GM19438 (cell line): ENCODE measurements at regions not wholly inside any gene's neighbourhood (a gene's known extent, or its start where the extent isn't known, plus 50 kb on each side); places are given as distances from the start of the nearest gene placed in this dataset.
A peak's percentile ranks its signal among the peaks of the same experiment; 100 is the strongest.

Experiments used
- ATAC-seq: cut with Tn5 transposase; IDR thresholded peaks from one replicate; pipeline ENCODE4 v1.9.1; 2021; ENCODE audit warnings: low read depth; ENCODE audit not compliant: unreplicated experiment

DNA sequence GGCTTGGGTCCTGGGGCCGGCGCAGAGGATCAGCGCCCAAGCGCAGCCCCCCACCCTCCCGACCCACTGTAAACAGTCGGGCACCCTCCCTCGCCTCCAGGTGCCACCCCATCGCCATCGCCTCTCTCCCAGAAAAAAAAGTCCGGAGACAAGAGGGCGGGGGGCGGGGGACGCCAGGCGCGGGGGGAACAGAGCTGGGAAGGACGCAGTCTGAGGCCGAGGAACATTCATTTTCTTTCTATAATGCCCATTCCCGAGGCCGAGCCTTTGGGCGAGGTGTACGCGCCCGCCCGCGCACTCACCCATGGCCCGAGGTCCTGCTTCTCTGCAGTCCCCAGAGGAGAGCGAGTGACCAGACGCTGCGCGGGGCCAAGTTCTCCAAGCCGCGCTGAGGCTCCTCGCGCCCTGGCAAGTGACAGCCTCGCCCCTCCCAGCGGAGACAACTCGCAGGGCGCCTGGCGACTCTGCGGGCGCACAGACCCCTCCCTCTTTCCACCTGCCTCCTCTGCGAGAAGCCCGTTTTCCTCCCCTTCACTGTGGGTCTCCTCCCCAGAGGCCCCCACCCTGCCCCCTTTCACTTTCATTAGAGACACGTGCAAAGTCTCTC, 63.5 kb upstream of the WDR17 start:
- peak; percentile 86 for ATAC-seq

DNA sequence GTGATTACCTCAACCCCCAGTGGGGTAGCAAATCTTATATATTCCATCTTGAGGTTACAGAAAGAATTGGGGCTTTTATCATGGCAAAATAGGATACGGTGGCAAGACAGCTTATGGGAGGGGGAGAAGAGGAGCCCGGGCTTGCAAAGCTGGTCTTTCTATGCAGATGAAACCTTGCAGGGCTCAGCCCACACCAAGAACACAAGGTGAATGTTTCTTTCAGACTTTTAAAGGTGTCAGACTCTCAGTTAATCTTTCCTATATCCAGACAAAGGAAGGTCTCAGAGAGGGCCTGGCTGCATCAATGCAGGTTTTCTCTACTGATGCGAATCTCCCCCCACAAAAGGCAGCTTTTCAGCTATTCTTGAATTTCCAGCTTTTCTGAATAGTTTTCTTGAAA, 59.9 kb upstream of the WDR17 start:
- ATAC-seq: no peak

DNA sequence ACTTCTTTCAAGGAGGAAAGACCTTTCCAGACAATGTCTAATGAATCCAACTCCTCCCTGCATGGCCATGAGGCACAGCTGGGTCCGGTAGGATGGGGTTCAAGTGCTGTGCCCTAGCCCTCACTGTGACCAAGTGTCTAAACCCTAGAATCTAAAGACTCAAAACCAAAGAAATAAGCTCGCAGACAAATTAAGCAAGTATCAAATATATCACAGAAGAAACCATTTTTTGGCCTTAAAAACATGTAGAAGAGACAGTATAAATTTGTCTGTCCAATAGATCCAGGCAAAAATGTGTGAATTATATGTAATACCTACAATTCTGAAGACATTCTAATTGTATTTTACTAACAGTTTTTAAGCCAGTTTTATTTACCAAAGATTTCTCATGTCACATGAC, 56.4 kb upstream of the WDR17 start:
- ATAC-seq: no peak

DNA sequence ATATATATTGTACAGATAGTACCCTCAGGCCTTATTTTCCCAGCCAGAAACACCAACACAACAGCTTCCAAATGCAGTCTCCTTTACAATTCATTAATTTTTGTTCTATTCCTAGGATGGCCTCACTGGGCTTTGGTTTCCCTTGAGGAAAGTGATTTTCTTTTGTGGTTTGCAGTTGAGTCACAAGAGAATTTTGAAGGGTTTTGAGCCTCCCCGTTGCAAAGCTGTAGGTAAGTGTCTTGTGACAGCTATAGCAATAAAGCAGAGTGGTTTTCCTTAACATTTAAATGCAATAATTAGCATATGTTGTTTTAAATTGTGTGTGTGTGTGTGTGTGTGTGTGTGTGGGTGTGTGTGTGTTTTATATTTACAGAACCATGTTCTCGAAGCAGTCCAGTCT, 54.1 kb upstream of the WDR17 start:
- ATAC-seq: no peak

DNA sequence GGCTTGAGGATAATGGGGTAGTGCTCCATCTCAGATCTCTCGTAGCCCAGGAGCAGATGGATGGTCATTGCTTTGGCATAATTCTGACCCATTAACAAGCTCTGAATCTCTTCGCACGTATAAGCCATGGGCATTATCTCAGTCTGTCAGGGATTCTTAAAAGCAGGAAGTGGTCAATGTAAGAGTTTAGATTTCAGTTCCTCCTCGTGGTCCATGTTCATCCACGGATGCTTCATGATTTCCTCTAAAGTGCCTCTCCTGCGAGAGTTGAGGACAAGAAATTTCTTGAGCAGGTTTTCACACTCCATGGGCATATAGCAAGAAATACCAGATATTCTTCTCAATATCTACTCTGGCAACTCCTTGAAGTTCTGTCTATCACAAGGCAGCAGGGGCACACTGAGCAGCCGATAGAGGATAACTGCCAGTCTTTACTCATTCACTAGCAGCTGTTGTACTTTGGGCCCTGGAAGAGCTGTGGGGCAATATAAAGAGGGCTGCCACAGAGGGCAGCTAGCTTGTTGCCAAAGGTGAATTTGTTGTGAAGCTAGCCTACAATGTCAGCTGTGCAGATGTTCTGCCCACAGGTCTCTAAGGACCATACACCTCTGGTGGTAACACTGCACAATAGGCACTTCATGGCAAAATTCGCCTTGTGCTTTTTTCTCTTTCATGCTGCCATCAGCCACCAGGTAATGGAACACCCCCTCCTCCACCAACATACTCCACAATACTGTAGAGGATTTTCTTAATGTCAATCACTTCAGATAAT, 52.0 kb upstream of the WDR17 start:
- peak; percentile 94 for ATAC-seq

DNA sequence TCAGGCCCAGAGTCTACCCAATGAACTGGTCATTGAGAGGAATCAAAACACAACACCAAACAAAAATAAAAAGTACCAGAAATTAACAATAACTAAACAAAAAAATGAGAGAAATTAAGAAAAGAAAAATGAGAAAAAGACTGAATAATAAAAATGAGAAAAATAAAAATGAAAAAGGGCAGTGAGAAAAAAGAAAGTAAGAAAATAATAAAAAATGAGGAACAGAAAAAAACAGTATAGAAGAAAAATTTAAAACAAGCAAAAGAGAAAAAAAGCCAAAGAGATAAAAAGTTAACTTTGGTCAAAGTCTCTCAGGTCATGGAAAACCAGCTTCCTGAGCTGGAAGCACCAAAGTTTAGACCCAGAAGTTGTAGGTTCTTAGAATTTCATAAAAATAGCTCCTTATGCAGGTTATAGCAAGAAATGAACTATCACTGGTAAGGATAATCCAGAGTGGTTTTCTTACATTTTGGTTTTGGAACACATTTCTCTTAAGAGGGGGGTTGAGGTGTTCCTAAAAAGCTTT, 51.0 kb upstream of the WDR17 start:
- no peak for ATAC-seq
